ENCODE measurements at regions not wholly inside any gene's neighbourhood (a gene's known extent, or its start where the extent isn't known, plus 50 kb on each side); places are given as distances from the start of the nearest gene placed in this dataset.

DNA sequence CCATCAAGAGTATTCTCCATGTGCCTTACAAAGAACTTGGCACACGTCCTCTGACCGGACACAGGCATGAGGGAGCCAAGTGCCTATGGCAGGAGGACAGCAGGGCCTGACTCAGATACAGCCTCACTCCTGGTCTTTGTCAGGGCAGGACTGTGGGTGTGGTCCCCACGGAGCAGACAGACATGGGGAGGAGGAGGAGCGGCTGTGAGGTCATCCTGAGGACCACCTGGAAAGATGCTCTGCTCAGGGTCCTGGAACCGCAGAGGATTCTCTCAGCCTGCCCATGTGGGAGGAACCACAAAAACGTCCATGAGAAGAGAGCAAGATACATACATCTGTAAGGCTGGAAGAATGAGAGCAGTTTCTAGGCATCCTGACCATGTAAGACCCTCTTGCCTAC, 576.3 kb downstream of the BRD1 start:
- TF ChIP-seq CTCF (IDR thresholded peaks at IDR 0.05; ENCODE audit: insufficient read depth, low read length, poor library complexity, severe bottlenecking) (no peak), EZH2phosphoT487 (conservative IDR thresholded peaks at IDR 0.05; ENCODE audit: low read length) (no peak)
